ENCODE measurements at regions not wholly inside any gene's neighbourhood (a gene's known extent, or its start where the extent isn't known, plus 50 kb on each side); places are given as distances from the start of the nearest gene placed in this dataset.

- DNase-seq (ENCODE audit: low read depth in 2 of 2): no peak
Measured at GRCh38 chr3:174644287-174644686, 214.8 kb upstream of the NAALADL2 start.

- no peak for DNase-seq (ENCODE audit: low read depth in 2 of 2)
Measured at GRCh38 chr3:174651951-174652350, 207.2 kb upstream of the NAALADL2 start.

- no peak for DNase-seq (ENCODE audit: low read depth in 2 of 2)
Measured at GRCh38 chr3:174659511-174659910, 199.6 kb upstream of the NAALADL2 start.

GRCh38 chr3:174662653-174663052, 196.5 kb upstream of the NAALADL2 start:
- DNase-seq (ENCODE audit: low read depth in 2 of 2): no peak

GRCh38 chr3:174667386-174667785, 191.7 kb upstream of the NAALADL2 start:
- DNase-seq (ENCODE audit: low read depth in 2 of 2): no peak

- DNase-seq (ENCODE audit: low read depth in 2 of 2): no peak
Measured at GRCh38 chr3:174675406-174675805, 183.7 kb upstream of the NAALADL2 start.

- no peak for DNase-seq (ENCODE audit: low read depth in 2 of 2)
Measured at GRCh38 chr3:174681784-174682183, 177.3 kb upstream of the NAALADL2 start.

GRCh38 chr3:174685796-174686195, 173.3 kb upstream of the NAALADL2 start:
- DNase-seq (ENCODE audit: low read depth in 2 of 2): no peak

GRCh38 chr3:174697310-174697709, 161.8 kb upstream of the NAALADL2 start:
- no peak for DNase-seq (ENCODE audit: low read depth in 2 of 2)

GRCh38 chr3:174700736-174701135, 158.4 kb upstream of the NAALADL2 start:
- DNase-seq (ENCODE audit: low read depth in 2 of 2): no peak

- no peak for DNase-seq (ENCODE audit: low read depth in 2 of 2)
Measured at GRCh38 chr3:174710612-174711011, 148.5 kb upstream of the NAALADL2 start.

- no peak for DNase-seq (ENCODE audit: low read depth in 2 of 2)
Measured at GRCh38 chr3:174715386-174715785, 143.7 kb upstream of the NAALADL2 start.

- no peak for DNase-seq (ENCODE audit: low read depth in 2 of 2)
Measured at GRCh38 chr3:174716956-174717505, 142.1 kb upstream of the NAALADL2 start.

- no peak for DNase-seq (ENCODE audit: low read depth in 2 of 2)
Measured at GRCh38 chr3:174720717-174721116, 138.4 kb upstream of the NAALADL2 start.

- no peak for DNase-seq (ENCODE audit: low read depth in 2 of 2)
Measured at GRCh38 chr3:174725303-174725702, 133.8 kb upstream of the NAALADL2 start.

- no peak for DNase-seq (ENCODE audit: low read depth in 2 of 2)
Measured at GRCh38 chr3:174737966-174738365, 121.2 kb upstream of the NAALADL2 start.

- no peak for DNase-seq (ENCODE audit: low read depth in 2 of 2)
Measured at GRCh38 chr3:174749143-174749542, 110.0 kb upstream of the NAALADL2 start.

GRCh38 chr3:174755833-174756829, 103.0 kb upstream of the NAALADL2 start:
- no peak for DNase-seq (ENCODE audit: low read depth in 2 of 2)

GRCh38 chr3:174758943-174759342, 100.2 kb upstream of the NAALADL2 start:
- DNase-seq (ENCODE audit: low read depth in 2 of 2): no peak

- no peak for DNase-seq (ENCODE audit: low read depth in 2 of 2)
Measured at GRCh38 chr3:174767406-174767805, 91.7 kb upstream of the NAALADL2 start.

GRCh38 chr3:174767853-174768382, 91.2 kb upstream of the NAALADL2 start:
- no peak for DNase-seq (ENCODE audit: low read depth in 2 of 2)

- DNase-seq (ENCODE audit: low read depth in 2 of 2): no peak
Measured at GRCh38 chr3:174769171-174769570, 90.0 kb upstream of the NAALADL2 start.

GRCh38 chr3:174775603-174776002, 83.5 kb upstream of the NAALADL2 start:
- no peak for DNase-seq (ENCODE audit: low read depth in 2 of 2)

Data from stimulated activated CD4-positive, alpha-beta T cell treated with anti-CD3 and anti-CD28 coated beads, Interleukin-1b, Interleukin-23, amount 100 ng/mL, for 1 hour (primary cell).